GM12875 (cell line): ENCODE measurements at regions not wholly inside any gene's neighbourhood (a gene's known extent, or its start where the extent isn't known, plus 50 kb on each side); places are given as distances from the start of the nearest gene placed in this dataset.

Source experiments
- H3K4me3 ChIP-seq: one replicate; pipeline ENCODE4 v1.5.1; 2011; ENCODE audit warnings: low read depth, low read length, control low read depth
- TF ChIP-seq, protein P1 (sequence below): IDR thresholded peaks from 2 replicates; pipeline ENCODE4 v1.5.1; 2011; ENCODE audit warnings: low read depth, mild to moderate bottlenecking, control low read depth, inconsistent platforms, low read length, moderate library complexity, borderline replicate concordance; ENCODE audit not compliant: insufficient read depth

- H3K4me3 ChIP-seq: no peak overlapping the region
- TF ChIP-seq, protein P1, sequence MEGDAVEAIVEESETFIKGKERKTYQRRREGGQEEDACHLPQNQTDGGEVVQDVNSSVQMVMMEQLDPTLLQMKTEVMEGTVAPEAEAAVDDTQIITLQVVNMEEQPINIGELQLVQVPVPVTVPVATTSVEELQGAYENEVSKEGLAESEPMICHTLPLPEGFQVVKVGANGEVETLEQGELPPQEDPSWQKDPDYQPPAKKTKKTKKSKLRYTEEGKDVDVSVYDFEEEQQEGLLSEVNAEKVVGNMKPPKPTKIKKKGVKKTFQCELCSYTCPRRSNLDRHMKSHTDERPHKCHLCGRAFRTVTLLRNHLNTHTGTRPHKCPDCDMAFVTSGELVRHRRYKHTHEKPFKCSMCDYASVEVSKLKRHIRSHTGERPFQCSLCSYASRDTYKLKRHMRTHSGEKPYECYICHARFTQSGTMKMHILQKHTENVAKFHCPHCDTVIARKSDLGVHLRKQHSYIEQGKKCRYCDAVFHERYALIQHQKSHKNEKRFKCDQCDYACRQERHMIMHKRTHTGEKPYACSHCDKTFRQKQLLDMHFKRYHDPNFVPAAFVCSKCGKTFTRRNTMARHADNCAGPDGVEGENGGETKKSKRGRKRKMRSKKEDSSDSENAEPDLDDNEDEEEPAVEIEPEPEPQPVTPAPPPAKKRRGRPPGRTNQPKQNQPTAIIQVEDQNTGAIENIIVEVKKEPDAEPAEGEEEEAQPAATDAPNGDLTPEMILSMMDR: no peak
Observed at GRCh38 chr3:110332629-110333028, 739.0 kb upstream of the NECTIN3 start.

- H3K4me3 ChIP-seq: no peak overlapping the region
- TF ChIP-seq, protein P1: no peak
Observed at GRCh38 chr3:110341047-110341446, 730.6 kb upstream of the NECTIN3 start.

- TF ChIP-seq, protein P1: no peak
- H3K4me3 ChIP-seq: no peak overlapping the region
Observed at GRCh38 chr3:110343376-110343775, 728.2 kb upstream of the NECTIN3 start.

GRCh38 chr3:110343945-110344344, 727.7 kb upstream of the NECTIN3 start:
- no peak overlapping the region for H3K4me3 ChIP-seq
- TF ChIP-seq, protein P1: no peak

GRCh38 chr3:110344487-110344886, 727.1 kb upstream of the NECTIN3 start:
- TF ChIP-seq, protein P1: no peak
- no peak overlapping the region for H3K4me3 ChIP-seq

- no peak overlapping the region for H3K4me3 ChIP-seq
- TF ChIP-seq, protein P1: no peak
Observed at GRCh38 chr3:110344897-110345767, 726.5 kb upstream of the NECTIN3 start.

DNA sequence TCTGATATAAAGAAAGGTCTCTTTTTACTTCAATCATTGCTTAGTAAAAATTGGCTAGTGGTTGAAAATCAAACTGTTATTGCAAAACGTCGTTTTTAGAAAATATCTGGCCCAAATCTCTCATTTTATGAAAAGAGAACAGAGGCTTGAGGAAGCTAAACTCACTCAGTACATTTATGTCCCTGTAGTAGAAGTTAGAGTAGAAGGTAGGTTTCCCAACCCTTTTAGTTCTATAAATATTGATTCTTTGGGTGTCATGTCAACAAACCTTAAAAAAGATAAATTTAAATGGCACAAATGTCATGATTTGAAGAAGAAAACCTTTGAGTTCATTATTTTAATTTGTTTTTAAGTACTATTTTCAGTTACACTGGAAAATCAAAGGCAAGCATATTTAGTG, 722.3 kb upstream of the NECTIN3 start:
- TF ChIP-seq, protein P1: no peak
- no peak overlapping the region for H3K4me3 ChIP-seq
